ENCODE measurements at regions not wholly inside any gene's neighbourhood (a gene's known extent, or its start where the extent isn't known, plus 50 kb on each side); places are given as distances from the start of the nearest gene placed in this dataset.

- TF ChIP-seq EP300 (IDR thresholded peaks at IDR 0.05) (no peak), POLR2A (IDR thresholded peaks at IDR 0.05) (no peak), POLR2AphosphoS5 (IDR thresholded peaks at IDR 0.05) (no peak)
- TF ChIP-seq, protein P1, sequence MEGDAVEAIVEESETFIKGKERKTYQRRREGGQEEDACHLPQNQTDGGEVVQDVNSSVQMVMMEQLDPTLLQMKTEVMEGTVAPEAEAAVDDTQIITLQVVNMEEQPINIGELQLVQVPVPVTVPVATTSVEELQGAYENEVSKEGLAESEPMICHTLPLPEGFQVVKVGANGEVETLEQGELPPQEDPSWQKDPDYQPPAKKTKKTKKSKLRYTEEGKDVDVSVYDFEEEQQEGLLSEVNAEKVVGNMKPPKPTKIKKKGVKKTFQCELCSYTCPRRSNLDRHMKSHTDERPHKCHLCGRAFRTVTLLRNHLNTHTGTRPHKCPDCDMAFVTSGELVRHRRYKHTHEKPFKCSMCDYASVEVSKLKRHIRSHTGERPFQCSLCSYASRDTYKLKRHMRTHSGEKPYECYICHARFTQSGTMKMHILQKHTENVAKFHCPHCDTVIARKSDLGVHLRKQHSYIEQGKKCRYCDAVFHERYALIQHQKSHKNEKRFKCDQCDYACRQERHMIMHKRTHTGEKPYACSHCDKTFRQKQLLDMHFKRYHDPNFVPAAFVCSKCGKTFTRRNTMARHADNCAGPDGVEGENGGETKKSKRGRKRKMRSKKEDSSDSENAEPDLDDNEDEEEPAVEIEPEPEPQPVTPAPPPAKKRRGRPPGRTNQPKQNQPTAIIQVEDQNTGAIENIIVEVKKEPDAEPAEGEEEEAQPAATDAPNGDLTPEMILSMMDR (IDR thresholded peaks at IDR 0.05) = no peak
- DNase-seq = no peak
Measured at GRCh38 chr10:2813693-2814092, 253.7 kb upstream of the PFKP start.

GRCh38 chr10:2813286-2813685 lies 254.1 kb upstream of the PFKP start:
- DNase-seq = no peak

More at GRCh38 chr10:2813693-2814092, 253.7 kb upstream of the PFKP start:
- H3K27me3 ChIP-seq = no peaks in the 10 kb centered on the region
- intact Hi-C loops (cut with DNase I) = no loop called here
- H3K4me3 ChIP-seq = no peak overlapping the region
- H3K27ac ChIP-seq = no peak overlapping the region
- H3K36me3 ChIP-seq = no peaks in the 10 kb centered on the region
- 77 to 86% methylated on average over 7 of the region's 7 CpGs for WGBS, 2 donors
- no peaks in the 10 kb centered on the region for H3K9me3 ChIP-seq
- no peaks in the 10 kb centered on the region for H3K4me1 ChIP-seq

GRCh38 chr10:2812631-2813030 lies 254.7 kb upstream of the PFKP start:
- H3K36me3 ChIP-seq = no peaks in the 10 kb centered on the region
- no peak overlapping the region for H3K27ac ChIP-seq
- H3K27me3 ChIP-seq = no peaks in the 10 kb centered on the region
- no peaks in the 10 kb centered on the region for H3K4me1 ChIP-seq
- WGBS, 2 donors = 94 to 95% methylated on average over 3 of the region's 3 CpGs
- H3K4me3 ChIP-seq = no peak overlapping the region
- intact Hi-C loops (cut with DNase I) = no loop called here
- H3K9me3 ChIP-seq = no peaks in the 10 kb centered on the region
- TF ChIP-seq POLR2AphosphoS5 (IDR thresholded peaks at IDR 0.05) (no peak), POLR2A (IDR thresholded peaks at IDR 0.05) (no peak), EP300 (IDR thresholded peaks at IDR 0.05) (no peak)
- TF ChIP-seq, protein P1 (IDR thresholded peaks at IDR 0.05) = no peak
- no peak for DNase-seq

More at GRCh38 chr10:2813286-2813685, 254.1 kb upstream of the PFKP start:
- intact Hi-C loops (cut with DNase I) = no loop called here
- WGBS, 2 donors = 28 to 57% methylated on average over 8 of the region's 8 CpGs
- no peaks in the 10 kb centered on the region for H3K4me1 ChIP-seq
- TF ChIP-seq POLR2AphosphoS5 (IDR thresholded peaks at IDR 0.05) (no peak), EP300 (IDR thresholded peaks at IDR 0.05) (no peak)
- TF ChIP-seq, protein P1 (IDR thresholded peaks at IDR 0.05) = no peak
- no peaks in the 10 kb centered on the region for H3K27me3 ChIP-seq
- H3K27ac ChIP-seq = no peak overlapping the region
- H3K4me3 ChIP-seq = no peak overlapping the region
- H3K9me3 ChIP-seq = no peaks in the 10 kb centered on the region
- no peaks in the 10 kb centered on the region for H3K36me3 ChIP-seq

DNA sequence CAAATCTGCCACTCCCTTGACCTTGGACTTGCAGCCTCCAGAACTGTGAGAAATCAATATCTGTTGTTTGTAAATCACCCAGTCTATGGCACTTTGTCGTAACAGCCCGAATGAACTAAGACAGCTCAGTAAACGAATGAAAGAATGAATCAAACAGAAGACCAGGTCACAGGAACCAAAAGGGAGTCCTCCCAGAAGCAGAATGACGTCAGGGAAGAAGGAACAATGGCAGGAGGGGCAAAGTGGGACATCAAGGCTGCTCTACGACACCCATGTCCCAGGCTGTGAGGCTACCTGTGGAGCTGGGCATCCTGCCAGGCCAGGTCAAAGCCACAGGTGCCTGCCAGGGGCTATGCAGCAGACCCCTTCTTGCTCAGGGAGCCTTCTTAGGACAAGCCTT lies 267.2 kb upstream of the PFKP start:
- Histone ChIP-seq H3K36me3 (no peaks in the 10 kb centered on the region), H3K4me1 (no peaks in the 10 kb centered on the region), H3K27ac (no peak overlapping the region), H3K4me3 (no peak overlapping the region), H3K9me3 (peaks cover 0 to 4% (median 0%) of the 10 kb centered on the region in 4 donors), H3K27me3 (no peaks in the 10 kb centered on the region)
- intact Hi-C loops (cut with DNase I) = no loop called here
- DNase-seq = no peak
- WGBS, 2 donors = 38 to 60% methylated on average over 5 of the region's 5 CpGs
- TF ChIP-seq POLR2A (IDR thresholded peaks at IDR 0.05) = no peak
- TF ChIP-seq POLR2AphosphoS5 (IDR thresholded peaks at IDR 0.05) = no peak
- TF ChIP-seq EP300 (IDR thresholded peaks at IDR 0.05) = no peak
- TF ChIP-seq, protein P1 (IDR thresholded peaks at IDR 0.05) = no peak

GRCh38 chr10:2798336-2799022 lies 268.9 kb upstream of the PFKP start:
- WGBS, 2 donors = 58 to 59% methylated on average over 4 of the region's 4 CpGs
- TF ChIP-seq POLR2AphosphoS5 (IDR thresholded peaks at IDR 0.05) (no peak), POLR2A (IDR thresholded peaks at IDR 0.05) (no peak), EP300 (IDR thresholded peaks at IDR 0.05) (no peak)
- TF ChIP-seq, protein P1 (IDR thresholded peaks at IDR 0.05) = no peak
- intact Hi-C loops (cut with DNase I) = no loop called here

More at GRCh38 chr10:2798336-2799022, 268.9 kb upstream of the PFKP start:
- H3K9me3 ChIP-seq = peaks cover 0 to 4% (median 0%) of the 10 kb centered on the region in 4 donors
- no peak overlapping the region for H3K4me3 ChIP-seq
- no peaks in the 10 kb centered on the region for H3K27me3 ChIP-seq
- no peak overlapping the region for H3K27ac ChIP-seq
- no peaks in the 10 kb centered on the region for H3K36me3 ChIP-seq
- DNase-seq = no peak
- H3K4me1 ChIP-seq = no peaks in the 10 kb centered on the region

Data from sigmoid colon (tissue), 6 donors.